RKO (cell line): ENCODE measurements at regions not wholly inside any gene's neighbourhood (a gene's known extent, or its start where the extent isn't known, plus 50 kb on each side); places are given as distances from the start of the nearest gene placed in this dataset.
"Not testable (repeated sequence)": the region's sequence is repeated elsewhere in the genome, so short reads cannot be mapped to it uniquely, and the experiment has no call there.

ENCODE experiments used
- DNase-seq: peaks from one replicate; pipeline ENCODE4 v3.0.0-alpha.2; 2016; ENCODE audit warnings: low spot score

- no peak for DNase-seq
Observed at GRCh38 chr10:106384496-106384895, 780.0 kb downstream of the SORCS1 start.

- DNase-seq = no peak
Observed at GRCh38 chr10:106380706-106381105, 783.8 kb downstream of the SORCS1 start.

- DNase-seq = no peak
Observed at GRCh38 chr10:106378251-106378650, 786.3 kb downstream of the SORCS1 start.

- no peak for DNase-seq
Observed at GRCh38 chr10:106370751-106371150, 793.8 kb downstream of the SORCS1 start.

- peak; percentile 16 for DNase-seq
Observed at GRCh38 chr10:106360870-106361269, 803.6 kb downstream of the SORCS1 start.

- peak; percentile 16 for DNase-seq
Observed at GRCh38 chr10:106355450-106355849, 809.1 kb downstream of the SORCS1 start.

- DNase-seq = no peak
Observed at GRCh38 chr10:106348933-106349332, 815.6 kb downstream of the SORCS1 start.

GRCh38 chr10:106347547-106347946 is 817.0 kb downstream of the SORCS1 start:
- no peak for DNase-seq

- DNase-seq = not testable (repeated sequence)
Observed at GRCh38 chr10:106343539-106343938, 821.0 kb downstream of the SORCS1 start.

GRCh38 chr10:106341356-106341755 is 823.1 kb downstream of the SORCS1 start:
- DNase-seq = no peak

GRCh38 chr10:106338486-106338885 is 826.0 kb downstream of the SORCS1 start:
- DNase-seq = no peak

- DNase-seq = no peak
Observed at GRCh38 chr10:106336874-106337273, 827.6 kb downstream of the SORCS1 start.

- no peak for DNase-seq
Observed at GRCh38 chr10:106327747-106328146, 836.8 kb downstream of the SORCS1 start.

- DNase-seq = no peak
Observed at GRCh38 chr10:106320876-106321275, 843.6 kb downstream of the SORCS1 start.

- DNase-seq = no peak
Observed at GRCh38 chr10:106320078-106320477, 844.4 kb downstream of the SORCS1 start.

GRCh38 chr10:106317554-106317953 is 847.0 kb downstream of the SORCS1 start:
- no peak for DNase-seq

- no peak for DNase-seq
Observed at GRCh38 chr10:106313041-106313440, 851.5 kb downstream of the SORCS1 start.

- no peak for DNase-seq
Observed at GRCh38 chr10:106312087-106312486, 852.4 kb downstream of the SORCS1 start.

- DNase-seq = no peak
Observed at GRCh38 chr10:106311590-106311989, 852.9 kb downstream of the SORCS1 start.

- DNase-seq = no peak
Observed at GRCh38 chr10:106310596-106310995, 853.9 kb downstream of the SORCS1 start.

- no peak for DNase-seq
Observed at GRCh38 chr10:106309376-106309775, 855.1 kb downstream of the SORCS1 start.

- no peak for DNase-seq
Observed at GRCh38 chr10:106308284-106308683, 856.2 kb downstream of the SORCS1 start.

- DNase-seq = no peak
Observed at GRCh38 chr10:106304056-106304455, 860.5 kb downstream of the SORCS1 start.

- no peak for DNase-seq
Observed at GRCh38 chr10:106302961-106303360, 861.5 kb downstream of the SORCS1 start.

- no peak for DNase-seq
Observed at GRCh38 chr10:106301146-106301545, 863.4 kb downstream of the SORCS1 start.
